Fibroblast of skin of right biceps (primary cell): ENCODE measurements at regions not wholly inside any gene's neighbourhood (a gene's known extent, or its start where the extent isn't known, plus 50 kb on each side); places are given as distances from the start of the nearest gene placed in this dataset.

Experiments used
- DNase-seq: peaks from one replicate; pipeline ENCODE4 v3.0.0-alpha.2; 2013

DNA sequence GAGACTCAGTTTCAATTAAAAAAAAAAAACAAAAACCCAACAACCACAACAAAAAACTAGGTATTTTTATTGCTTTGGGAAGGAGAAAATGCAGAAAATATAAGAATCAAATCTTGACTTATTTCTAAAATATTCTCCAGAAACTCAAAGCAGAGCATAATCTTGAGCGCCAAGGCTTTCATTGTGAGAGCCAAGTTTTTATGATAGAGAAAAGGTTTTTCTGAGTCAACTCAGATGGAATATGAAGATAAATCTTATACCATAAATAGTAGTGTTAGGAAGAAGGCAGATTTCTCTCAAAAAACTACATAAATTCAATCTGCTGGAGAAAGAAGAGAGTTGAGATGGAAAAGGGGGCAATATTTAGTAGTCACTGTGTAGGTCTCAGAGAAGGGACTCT is 121.2 kb upstream of the OSR1 start:
- DNase-seq: no peak

DNA sequence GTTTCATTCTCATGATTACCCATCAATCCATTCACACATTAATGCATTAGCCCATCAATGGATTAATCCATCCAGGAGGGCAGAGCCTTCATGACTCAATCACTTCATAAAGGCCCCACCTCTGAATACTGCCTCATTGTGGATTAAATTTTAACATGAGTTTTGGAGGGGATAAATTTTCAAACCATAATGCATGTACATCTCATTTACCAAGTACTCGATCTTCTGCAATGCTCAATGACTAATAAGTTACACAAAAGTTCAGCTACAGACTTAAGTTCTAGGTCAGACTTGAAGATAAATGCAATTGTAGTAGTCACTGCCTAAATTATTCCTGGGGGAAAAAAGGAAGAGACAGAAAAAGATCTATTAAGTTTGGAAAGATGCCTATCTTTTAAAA is 120.0 kb upstream of the OSR1 start:
- DNase-seq: peak; percentile 11

DNA sequence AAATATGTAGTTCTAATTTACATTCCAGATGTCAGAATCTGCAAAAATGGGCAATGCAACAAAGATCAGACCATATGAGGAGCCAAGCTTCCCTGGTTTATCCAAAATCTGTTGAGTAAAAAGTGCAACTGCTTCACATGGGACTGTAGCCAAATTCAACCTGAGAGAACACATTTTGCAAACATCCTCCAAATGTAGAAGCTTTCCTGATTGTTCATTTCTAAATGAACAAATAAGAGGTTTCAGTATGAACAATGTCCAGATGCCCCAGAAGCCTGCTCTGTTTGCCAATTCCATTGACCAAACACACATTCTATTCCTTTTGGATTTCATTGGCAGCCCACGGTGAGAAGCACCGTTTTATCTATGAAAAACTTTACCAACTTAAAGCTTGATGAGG is 117.9 kb upstream of the OSR1 start:
- no peak for DNase-seq

DNA sequence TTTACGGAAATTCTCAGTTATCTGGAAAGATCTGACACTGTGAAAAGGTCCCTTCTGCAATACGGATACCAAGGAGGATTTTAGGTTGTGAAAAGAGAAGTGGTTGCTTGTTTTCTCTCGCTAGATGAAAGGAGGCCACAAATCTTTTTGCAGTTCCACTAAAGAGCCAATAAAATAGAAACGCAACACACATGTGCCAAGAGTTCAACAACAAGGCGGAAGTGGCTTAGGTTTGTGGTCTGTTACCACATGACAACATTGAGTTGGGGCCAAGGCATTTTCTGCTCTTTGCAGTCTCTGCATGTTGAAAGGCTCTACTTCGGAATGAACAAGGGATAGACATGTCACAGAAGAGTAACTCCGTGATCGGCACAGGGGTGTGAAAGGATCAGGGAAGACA is 115.7 kb upstream of the OSR1 start:
- DNase-seq: peak; percentile 74

DNA sequence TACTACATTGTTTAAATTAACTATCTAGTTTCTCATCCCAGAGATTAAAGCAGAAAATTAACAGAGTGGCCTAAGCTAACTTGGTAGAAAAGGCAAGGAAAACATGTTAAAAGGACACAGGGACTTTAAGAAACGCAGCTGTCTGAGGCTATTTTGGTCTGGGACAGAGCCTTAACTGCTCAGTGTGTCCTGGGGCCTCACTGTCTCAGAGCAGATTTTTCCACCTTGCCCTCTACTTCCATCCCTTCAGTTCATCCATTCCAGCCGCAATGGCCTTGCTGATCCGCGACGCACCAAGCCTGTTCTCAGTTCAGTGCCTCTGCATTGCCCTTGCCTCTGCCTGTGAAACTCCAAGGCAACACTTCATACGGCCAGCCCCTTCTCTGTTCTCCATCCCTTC is 114.9 kb upstream of the OSR1 start:
- DNase-seq: no peak

DNA sequence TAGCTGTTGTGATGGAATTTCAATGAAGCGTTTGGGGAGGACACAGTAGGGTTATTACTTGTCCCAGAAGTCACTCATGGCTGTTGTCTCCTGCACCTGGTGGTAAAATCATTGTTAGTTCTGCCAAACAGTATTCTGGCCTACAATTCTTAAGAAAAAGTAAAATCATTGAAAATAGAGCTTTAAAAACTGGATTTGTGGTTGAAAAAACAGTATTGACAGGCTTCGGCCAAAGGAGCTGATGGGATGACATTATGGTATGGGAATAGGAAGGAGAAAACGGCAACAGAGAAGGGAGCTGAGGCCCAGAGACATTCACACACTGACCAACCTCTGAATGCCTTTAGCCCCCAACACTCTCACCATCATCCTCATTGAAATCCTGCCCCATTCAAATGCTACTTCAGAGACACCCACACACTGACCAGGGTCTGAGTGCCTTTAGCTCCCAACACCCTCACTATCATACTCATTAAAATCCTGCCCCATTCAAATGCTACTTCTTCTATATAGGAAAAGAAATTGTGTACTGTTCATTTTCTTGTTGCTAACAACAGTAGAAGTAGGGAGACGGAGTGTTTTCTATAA is 114.1 kb upstream of the OSR1 start:
- no peak for DNase-seq

- no peak for DNase-seq
Measured at GRCh38 chr2:19471491-19471890, 113.1 kb upstream of the OSR1 start.

DNA sequence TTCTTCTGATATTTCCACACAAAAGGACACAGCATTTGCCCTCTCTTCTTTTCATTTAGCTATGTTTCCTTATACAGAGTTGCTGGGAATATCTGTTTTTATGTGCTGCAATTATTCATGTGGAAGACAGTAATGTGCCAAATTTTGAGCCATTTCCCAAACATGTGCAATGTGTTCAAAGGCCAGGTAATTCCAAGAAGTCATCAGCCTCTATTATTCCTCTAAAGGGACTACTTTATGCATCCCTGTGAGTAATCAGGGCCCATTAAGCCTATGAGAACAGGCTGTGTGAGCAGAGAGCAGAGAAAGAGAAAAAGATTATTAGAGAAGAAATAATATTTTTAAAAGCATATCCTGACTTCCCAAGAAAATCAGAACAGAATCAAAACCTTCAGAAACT is 107.6 kb upstream of the OSR1 start:
- DNase-seq: no peak

GRCh38 chr2:19462256-19462645 is 103.8 kb upstream of the OSR1 start:
- peak; percentile 14 for DNase-seq

GRCh38 chr2:19461504-19462255 is 103.3 kb upstream of the OSR1 start:
- no peak for DNase-seq

- DNase-seq: no peak
Measured at GRCh38 chr2:19460761-19461160, 102.3 kb upstream of the OSR1 start.

- no peak for DNase-seq
Measured at GRCh38 chr2:19458427-19459003, 100.1 kb upstream of the OSR1 start.

GRCh38 chr2:19457809-19458208 is 99.4 kb upstream of the OSR1 start:
- DNase-seq: no peak

- no peak for DNase-seq
Measured at GRCh38 chr2:19456705-19457309, 98.4 kb upstream of the OSR1 start.

DNA sequence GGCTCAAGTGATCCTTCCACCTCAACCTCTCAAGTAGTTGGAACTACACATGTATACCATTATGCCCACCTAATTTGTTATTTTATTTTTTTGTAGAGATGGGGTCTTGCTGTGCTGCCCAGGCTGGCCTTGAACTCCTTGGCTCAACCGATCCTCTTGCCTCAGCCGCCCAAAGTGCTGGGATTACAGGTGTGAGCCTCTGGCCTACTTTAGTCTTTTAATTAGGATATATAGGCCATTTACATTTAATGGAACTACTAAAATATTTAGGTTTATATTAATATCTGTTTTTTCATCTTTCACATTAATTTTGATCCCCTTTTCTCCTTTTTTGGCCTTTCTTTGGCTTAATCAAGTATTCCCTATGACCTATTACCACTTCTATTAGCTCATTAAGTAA is 95.7 kb upstream of the OSR1 start:
- DNase-seq: no peak

DNA sequence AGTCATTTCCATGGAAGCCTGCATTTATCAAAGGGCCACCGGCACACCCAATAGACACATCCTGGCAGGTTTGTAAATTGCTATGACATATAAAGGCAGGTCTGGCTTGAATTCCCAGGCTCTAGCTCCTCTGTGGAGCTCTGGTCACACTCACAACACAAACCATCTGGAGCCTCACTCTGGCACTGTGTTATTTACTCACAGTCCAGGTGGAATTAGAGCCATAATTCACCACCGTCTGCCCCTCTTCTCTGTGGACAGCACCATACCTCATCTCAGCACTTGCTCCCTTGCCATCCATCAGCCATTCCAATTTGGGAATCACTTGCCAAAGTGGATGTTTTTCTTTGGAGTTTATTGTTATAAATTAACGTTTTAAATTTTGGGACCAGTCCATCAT is 84.3 kb upstream of the OSR1 start:
- no peak for DNase-seq

- no peak for DNase-seq
Measured at GRCh38 chr2:19439081-19439480, 80.7 kb upstream of the OSR1 start.

- peak; percentile 62 for DNase-seq
Measured at GRCh38 chr2:19435815-19436214, 77.4 kb upstream of the OSR1 start.

DNA sequence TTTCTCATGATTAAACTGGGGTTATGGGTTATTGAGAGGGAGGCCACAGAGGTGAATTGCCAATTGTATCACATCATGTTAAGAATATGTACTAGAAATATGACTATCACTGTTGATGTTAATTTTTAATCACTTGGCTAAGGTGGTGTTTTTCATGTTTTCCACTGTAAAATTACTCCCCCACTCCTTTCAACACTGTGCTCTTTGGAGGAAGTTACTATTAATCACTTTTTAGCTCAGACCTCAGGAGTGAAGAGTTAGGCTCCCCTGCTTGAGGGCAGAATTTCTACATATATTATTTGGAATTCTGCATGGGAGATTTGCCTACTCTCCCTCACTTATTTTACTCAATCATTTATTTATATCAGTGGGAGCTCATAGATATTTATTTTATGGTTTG is 76.0 kb upstream of the OSR1 start:
- DNase-seq: no peak

- no peak for DNase-seq
Measured at GRCh38 chr2:19426941-19427340, 68.5 kb upstream of the OSR1 start.

DNA sequence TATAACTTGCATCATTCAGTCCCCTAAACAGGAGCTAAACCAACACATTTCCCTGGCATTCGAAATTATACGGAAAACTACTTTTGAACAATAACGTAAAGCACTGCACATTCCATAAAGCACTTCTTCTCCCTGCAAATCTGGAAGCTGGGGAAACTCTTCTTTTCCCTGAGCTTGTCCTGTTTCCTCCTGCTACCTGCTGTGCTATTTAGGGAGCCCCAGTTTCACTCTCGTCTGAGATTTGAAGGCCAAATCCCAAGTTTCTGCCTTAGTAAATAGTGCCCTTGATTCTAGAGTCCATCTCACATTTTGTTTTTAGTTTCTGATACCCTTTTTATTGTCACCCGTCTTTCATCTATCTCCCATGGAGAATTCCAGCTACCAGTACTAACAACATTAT is 67.7 kb upstream of the OSR1 start:
- DNase-seq: no peak

GRCh38 chr2:19425419-19425818 is 67.0 kb upstream of the OSR1 start:
- DNase-seq: no peak

DNA sequence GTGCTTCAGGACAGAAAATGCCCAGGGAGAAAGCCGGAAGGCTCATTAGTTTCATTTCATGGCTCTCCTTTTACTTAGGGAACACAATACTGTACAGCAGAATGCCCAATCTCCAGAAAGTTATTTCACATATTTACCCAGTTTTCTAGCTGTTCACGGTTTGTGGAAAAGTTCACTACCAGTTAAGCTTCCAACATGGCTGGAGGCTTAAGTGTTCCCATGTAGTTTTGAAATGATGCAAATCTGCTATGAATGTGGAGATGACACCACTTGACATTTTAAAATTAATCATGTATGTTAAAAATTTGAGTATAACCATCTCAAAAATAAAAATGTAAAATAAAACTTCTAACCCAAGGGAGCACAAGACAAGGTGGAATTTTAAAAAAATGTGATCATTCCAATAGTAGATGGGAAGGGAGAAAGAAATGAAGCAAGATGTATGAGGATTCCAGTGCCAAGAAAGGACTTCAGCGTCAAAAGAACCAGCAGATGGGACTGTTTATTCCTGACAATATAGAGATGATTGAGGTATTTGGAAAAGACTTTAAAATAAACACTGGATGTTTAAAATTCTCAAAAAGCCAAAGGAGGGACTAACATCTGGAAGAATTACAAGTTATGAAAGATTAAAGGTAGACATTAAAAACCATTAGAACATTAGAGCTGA is 60.9 kb upstream of the OSR1 start:
- no peak for DNase-seq
